GM12878 (cell line): ENCODE measurements at regions not wholly inside any gene's neighbourhood (a gene's known extent, or its start where the extent isn't known, plus 50 kb on each side); places are given as distances from the start of the nearest gene placed in this dataset.

ENCODE experiments used
- ATAC-seq: fragments of 200-7000 bp; cut with Tn5 transposase; 3 replicates; pipeline ENCODE4 v1.9.1; 2020; ENCODE audit warnings: mild to moderate bottlenecking, moderate library complexity
- BruUV-seq: library from RNA; stranded (reverse); fragments of 400-500 nt; replicated peaks from 2 replicates; lab custom pipeline; 2021; lab: Mats Ljungman, UMichigan
- CTCF ChIA-PET: fragments of 300-600 bp; sonication (Branson Sonifier 250); formaldehyde crosslinking; extraction: SDS; loops from one replicate; lab custom pipeline; 2021; ENCODE audit warnings: inconsistent platforms; lab: Yijun Ruan, JAX
- POLR2A ChIA-PET: fragments of 350-600 bp; formaldehyde crosslinking; extraction: SDS; loops from one replicate; lab custom pipeline; 2021; ENCODE audit warnings: inconsistent platforms; lab: Charles Lee
- RAD21 ChIA-PET: fragments of 300-600 bp; sonication (Branson Sonifier 250); formaldehyde crosslinking; loops from one replicate; lab custom pipeline; 2023; ENCODE audit warnings: antibody characterized with exemption; ENCODE audit not compliant: unreplicated experiment; lab: Charles Lee
- SMC1A ChIA-PET: fragments of 300-600 bp; sonication (Branson Sonifier 250); formaldehyde crosslinking; loops from one replicate; lab custom pipeline; 2023; ENCODE audit not compliant: unreplicated experiment, uncharacterized antibody; lab: Charles Lee
- DNase-seq: peaks from one replicate; pipeline ENCODE4 v3.0.0-alpha.2; 2011; ENCODE audit warnings: low read depth, low spot score
- FAIRE-seq: peaks from 3 replicates; lab custom pipeline; 2011; peaks lifted over from hg19 to GRCh38; lab: Jason Lieb, UNC
- H2AFZ ChIP-seq: 2 replicates; pipeline ENCODE4 v1.6.0; 2011; ENCODE audit warnings: low read depth, low read length, control low read depth; ENCODE audit not compliant: control insufficient read depth
- H3K27ac ChIP-seq: 2 replicates; pipeline ENCODE4 v1.5.1; 2011; ENCODE audit warnings: control low read depth; ENCODE audit not compliant: control insufficient read depth, insufficient read depth
- H3K27me3 ChIP-seq, 2 experiments: replicated peaks in 1 of 2; 2 replicates each; pipeline versions ENCODE4 v1.6.0 to v1.6.1; 2011; ENCODE audit warnings: low read length in 1 of 2; ENCODE audit not compliant: control insufficient read depth in 2 of 2, insufficient read depth in 2 of 2
- H3K36me3 ChIP-seq, 2 experiments: 2 replicates each; pipeline ENCODE4 v1.5.1; 2011; ENCODE audit warnings: low read length in 1 of 2; ENCODE audit not compliant: control insufficient read depth in 2 of 2, insufficient read depth in 2 of 2
- H3K4me1 ChIP-seq: 2 replicates; pipeline ENCODE4 v1.6.1; 2011; ENCODE audit warnings: mild to moderate bottlenecking, low read length, moderate library complexity, mixed read lengths; ENCODE audit not compliant: control insufficient read depth, insufficient read depth
- H3K4me2 ChIP-seq: 2 replicates; pipeline ENCODE4 v1.6.0; 2011; ENCODE audit warnings: control low read depth; ENCODE audit not compliant: control insufficient read depth, insufficient read depth
- H3K4me3 ChIP-seq: fragments of 200-600 bp; sonication (generic); 2 replicates; pipeline ENCODE4 v1.5.1; 2016
- H3K79me2 ChIP-seq: 2 replicates; pipeline ENCODE4 v1.6.0; 2011; ENCODE audit warnings: low read length; ENCODE audit not compliant: control insufficient read depth, insufficient read depth
- H3K9ac ChIP-seq: 2 replicates; pipeline ENCODE4 v1.8.0; 2011; ENCODE audit warnings: low read length, control low read depth, mixed read lengths; ENCODE audit not compliant: control insufficient read depth, insufficient read depth
- H3K9me3 ChIP-seq: replicated peaks from 3 replicates; pipeline ENCODE4 v1.5.1; 2011; ENCODE audit warnings: mild to moderate bottlenecking, low read length; ENCODE audit not compliant: control insufficient read depth, insufficient read depth
- H4K20me1 ChIP-seq: 2 replicates; pipeline ENCODE4 v1.6.0; 2011; ENCODE audit not compliant: control insufficient read depth, insufficient read depth
- CEBPB ChIP-seq, 2 experiments: fragments of 150-350 bp in 1 of 2; IDR thresholded peaks; 2 replicates each; pipeline ENCODE4 v1.6.1; 2012 to 2014; ENCODE audit warnings: low read depth in 2 of 2, low read length in 2 of 2, borderline replicate concordance in 1 of 2, inconsistent platforms in 1 of 2
- EED ChIP-seq: sonication (generic); IDR thresholded peaks from 2 replicates; pipeline ENCODE4 v1.6.1; 2016; ENCODE audit warnings: antibody characterized with exemption, low read depth
- HDAC6 ChIP-seq: fragments of 200-600 bp; sonication (generic); IDR thresholded peaks from one replicate; pipeline ENCODE4 v1.8.0; 2017; ENCODE audit warnings: antibody characterized with exemption; ENCODE audit not compliant: unreplicated experiment
- IRF4 ChIP-seq: IDR thresholded peaks from 2 replicates; pipeline ENCODE4 v1.6.1; 2011; ENCODE audit warnings: low read depth, low read length
- JUNB ChIP-seq: IDR thresholded peaks from 2 replicates; pipeline ENCODE4 v1.6.1; 2016; ENCODE audit warnings: antibody characterized with exemption, mild to moderate bottlenecking
- SKIL ChIP-seq: fragments of 450-650 bp; IDR thresholded peaks from 2 replicates; pipeline ENCODE4 v1.6.1; 2017; ENCODE audit warnings: mild to moderate bottlenecking, low read depth, inconsistent platforms; ENCODE audit not compliant: poor library complexity, severe bottlenecking
- STAT3 ChIP-seq: IDR thresholded peaks from 2 replicates; pipeline ENCODE4 v1.6.1; 2011; ENCODE audit warnings: low read depth, low read length, improper control_type of control experiment
- ZNF687 ChIP-seq: fragments of 450-650 bp; IDR thresholded peaks from 2 replicates; pipeline ENCODE4 v1.6.1; 2017; ENCODE audit warnings: mild to moderate bottlenecking, moderate library complexity
- WGBS: methylation state at CpG from one replicate; pipeline ENCODE4 v1.1.6; 2016; ENCODE audit warnings: low lambda C conversion rate; ENCODE audit not compliant: insufficient replicate concordance, insufficient coverage; ENCODE audit errors: missing lambda C conversion rate; 5-methylcytosine and 5-hydroxymethylcytosine counted together
- in situ Hi-C: fragments of 300-500 bp; cut with MboI; formaldehyde crosslinking; loops from 9 replicates; pipeline ENCODE4 v1.14.3; 2018; ENCODE audit warnings: mixed read lengths
- intact Hi-C: fragments of 100-400 bp; cut with micrococcal nuclease; formaldehyde crosslinking; loops from one replicate; pipeline ENCODE4 v1.14.2; 2022; ENCODE audit not compliant: unreplicated experiment
- TF ChIP-seq, protein P1 (sequence below): IDR thresholded peaks from 2 replicates; pipeline ENCODE4 v1.6.1; 2012; ENCODE audit warnings: low read depth, low read length, improper control_type of control experiment
- TF ChIP-seq, protein P2 (sequence below): IDR thresholded peaks from 2 replicates; pipeline ENCODE4 v1.6.1; 2011; ENCODE audit warnings: low read depth, low read length, improper control_type of control experiment, borderline replicate concordance
- TF ChIP-seq, protein P3 (sequence below): fragments of 450-650 bp; formaldehyde crosslinking; IDR thresholded peaks from 2 replicates; pipeline ENCODE4 v1.4.0; 2020; ENCODE audit warnings: mild to moderate bottlenecking, moderate library complexity

DNA sequence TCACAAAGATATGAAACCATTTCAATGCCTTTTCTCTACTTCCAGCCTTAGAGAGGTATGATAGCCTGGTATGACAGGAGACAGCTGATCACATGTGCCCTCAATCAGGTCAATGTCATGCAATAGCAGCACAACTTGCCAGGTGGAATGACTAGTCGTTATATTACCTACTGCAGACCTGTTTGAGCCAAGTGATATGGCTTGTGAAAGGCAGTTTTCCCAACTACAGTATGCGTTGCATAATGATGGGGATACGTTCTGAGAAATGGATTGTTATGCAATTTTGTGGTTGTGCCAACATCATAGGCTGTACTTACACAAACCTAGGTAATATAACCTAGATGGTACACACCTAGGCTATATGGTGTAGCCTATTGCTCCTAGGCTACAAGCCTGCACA is 262.8 kb downstream of the ICOS start (continued):
- no peak for TF ChIP-seq SKIL
- TF ChIP-seq STAT3 = no peak

GRCh38 chr2:204201507-204201906 is 264.9 kb downstream of the ICOS start:
- in situ Hi-C loops = no loop called here
- SMC1A ChIA-PET = no interaction called here
- Histone ChIP-seq H4K20me1 (no peaks in the 10 kb centered on the region), H3K27me3 (no peaks in the 10 kb centered on the region), H3K27ac (no peak overlapping the region), H3K79me2 (no peaks in the 10 kb centered on the region), H3K4me2 (no peak overlapping the region), H3K9me3 (no peaks in the 10 kb centered on the region), H3K4me1 (no peaks in the 10 kb centered on the region), H3K36me3 (no peaks in the 10 kb centered on the region), H2AFZ (no peak overlapping the region), H3K4me3 (no peak overlapping the region), H3K9ac (no peak overlapping the region)
- intact Hi-C loops = no loop called here
- ATAC-seq (no peak), DNase-seq (no peak), FAIRE-seq (no peak)
- POLR2A ChIA-PET = no interaction called here
- no TSS peak for BruUV-seq
- RAD21 ChIA-PET = no interaction called here
- CTCF ChIA-PET = interaction anchor here (1.1 kb wide), 1 partner anchor 24 kb away, joined by 3 read pairs; no protein-coding TSS in a partner anchor
- 7% methylated on average over 2 of the region's 2 CpGs for WGBS
- TF ChIP-seq, protein P1, sequence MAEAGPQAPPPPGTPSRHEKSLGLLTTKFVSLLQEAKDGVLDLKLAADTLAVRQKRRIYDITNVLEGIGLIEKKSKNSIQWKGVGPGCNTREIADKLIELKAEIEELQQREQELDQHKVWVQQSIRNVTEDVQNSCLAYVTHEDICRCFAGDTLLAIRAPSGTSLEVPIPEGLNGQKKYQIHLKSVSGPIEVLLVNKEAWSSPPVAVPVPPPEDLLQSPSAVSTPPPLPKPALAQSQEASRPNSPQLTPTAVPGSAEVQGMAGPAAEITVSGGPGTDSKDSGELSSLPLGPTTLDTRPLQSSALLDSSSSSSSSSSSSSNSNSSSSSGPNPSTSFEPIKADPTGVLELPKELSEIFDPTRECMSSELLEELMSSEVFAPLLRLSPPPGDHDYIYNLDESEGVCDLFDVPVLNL = no peak
- no peak for TF ChIP-seq CEBPB (IDR thresholded peaks at IDR 0.05; ENCODE audit: borderline replicate concordance in 1 of 2, low read depth in 2 of 2, low read length in 2 of 2)
- TF ChIP-seq IRF4 = no peak
- TF ChIP-seq EED = no peak
- no peak for TF ChIP-seq JUNB
- no peak for TF ChIP-seq HDAC6
- no peak for TF ChIP-seq ZNF687
- TF ChIP-seq, protein P2, sequence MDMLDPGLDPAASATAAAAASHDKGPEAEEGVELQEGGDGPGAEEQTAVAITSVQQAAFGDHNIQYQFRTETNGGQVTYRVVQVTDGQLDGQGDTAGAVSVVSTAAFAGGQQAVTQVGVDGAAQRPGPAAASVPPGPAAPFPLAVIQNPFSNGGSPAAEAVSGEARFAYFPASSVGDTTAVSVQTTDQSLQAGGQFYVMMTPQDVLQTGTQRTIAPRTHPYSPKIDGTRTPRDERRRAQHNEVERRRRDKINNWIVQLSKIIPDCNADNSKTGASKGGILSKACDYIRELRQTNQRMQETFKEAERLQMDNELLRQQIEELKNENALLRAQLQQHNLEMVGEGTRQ = no peak
- TF ChIP-seq, protein P3, sequence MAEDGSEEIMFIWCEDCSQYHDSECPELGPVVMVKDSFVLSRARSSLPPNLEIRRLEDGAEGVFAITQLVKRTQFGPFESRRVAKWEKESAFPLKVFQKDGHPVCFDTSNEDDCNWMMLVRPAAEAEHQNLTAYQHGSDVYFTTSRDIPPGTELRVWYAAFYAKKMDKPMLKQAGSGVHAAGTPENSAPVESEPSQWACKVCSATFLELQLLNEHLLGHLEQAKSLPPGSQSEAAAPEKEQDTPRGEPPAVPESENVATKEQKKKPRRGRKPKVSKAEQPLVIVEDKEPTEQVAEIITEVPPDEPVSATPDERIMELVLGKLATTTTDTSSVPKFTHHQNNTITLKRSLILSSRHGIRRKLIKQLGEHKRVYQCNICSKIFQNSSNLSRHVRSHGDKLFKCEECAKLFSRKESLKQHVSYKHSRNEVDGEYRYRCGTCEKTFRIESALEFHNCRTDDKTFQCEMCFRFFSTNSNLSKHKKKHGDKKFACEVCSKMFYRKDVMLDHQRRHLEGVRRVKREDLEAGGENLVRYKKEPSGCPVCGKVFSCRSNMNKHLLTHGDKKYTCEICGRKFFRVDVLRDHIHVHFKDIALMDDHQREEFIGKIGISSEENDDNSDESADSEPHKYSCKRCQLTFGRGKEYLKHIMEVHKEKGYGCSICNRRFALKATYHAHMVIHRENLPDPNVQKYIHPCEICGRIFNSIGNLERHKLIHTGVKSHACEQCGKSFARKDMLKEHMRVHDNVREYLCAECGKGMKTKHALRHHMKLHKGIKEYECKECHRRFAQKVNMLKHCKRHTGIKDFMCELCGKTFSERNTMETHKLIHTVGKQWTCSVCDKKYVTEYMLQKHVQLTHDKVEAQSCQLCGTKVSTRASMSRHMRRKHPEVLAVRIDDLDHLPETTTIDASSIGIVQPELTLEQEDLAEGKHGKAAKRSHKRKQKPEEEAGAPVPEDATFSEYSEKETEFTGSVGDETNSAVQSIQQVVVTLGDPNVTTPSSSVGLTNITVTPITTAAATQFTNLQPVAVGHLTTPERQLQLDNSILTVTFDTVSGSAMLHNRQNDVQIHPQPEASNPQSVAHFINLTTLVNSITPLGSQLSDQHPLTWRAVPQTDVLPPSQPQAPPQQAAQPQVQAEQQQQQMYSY (CRISPR knock-in tag) = no peak
